Pancreas (tissue), 10 donors: ENCODE measurements at regions not wholly inside any gene's neighbourhood (a gene's known extent, or its start where the extent isn't known, plus 50 kb on each side); places are given as distances from the start of the nearest gene placed in this dataset.

ENCODE experiments used
- ATAC-seq, 4 donors: fragments of 200-7000 bp; cut with Tn5 transposase; one replicate each; pipeline versions ENCODE4 v1.8.0 to v1.9.1; 2020; ENCODE audit warnings: mild to moderate bottlenecking in 4 of 4, moderate library complexity in 4 of 4
- DNase-seq, 6 donors: peaks; one replicate each; pipeline ENCODE4 v3.0.0-alpha.2; 2020
- FAIRE-seq: peaks from 2 replicates; lab custom pipeline; 2012; peaks lifted over from hg19 to GRCh38; lab: Jason Lieb, UNC
- H3K27ac ChIP-seq, 4 donors: fragments of 200-600 bp; sonication (generic); 1 replicate in 3 of 4; 2 replicates in 1 of 4; pipeline versions ENCODE4 v1.5.0 to v1.8.0; 2020
- H3K27me3 ChIP-seq, 4 donors: fragments of 200-600 bp; one replicate each; pipeline ENCODE4 v1.8.0; 2021
- H3K36me3 ChIP-seq, 3 donors: fragments of 200-600 bp; sonication (generic) in 1 of 3; one replicate each; pipeline versions ENCODE4 v1.5.0 to v1.8.0; 2020 to 2021
- H3K4me1 ChIP-seq, 3 donors: fragments of 200-600 bp; one replicate each; pipeline ENCODE4 v1.8.0; 2021
- H3K4me3 ChIP-seq, 4 donors: fragments of 200-600 bp; sonication (generic) in 2 of 4; one replicate each; pipeline versions ENCODE4 v1.5.0 to v1.8.0; 2020 to 2021
- H3K9me3 ChIP-seq, 4 donors: fragments of 200-600 bp; one replicate each; pipeline ENCODE4 v1.8.0; 2021
- WGBS, 2 donors: extraction: QIAGEN DNeasy Blood & Tissue Kit; methylation state at CpG; one replicate each; pipeline ENCODE4 v1.1.7; 2013; 5-methylcytosine and 5-hydroxymethylcytosine counted together
- intact Hi-C, 3 donors: fragments of 100-400 bp; cut with DNase I; formaldehyde crosslinking; loops; one replicate each; pipeline versions ENCODE4 v1.11.1 to v1.14.2; 2022
- TF ChIP-seq, protein P1 (sequence below), 4 donors: fragments of 200-600 bp; sonication (generic) in 3 of 4; IDR thresholded peaks; one replicate each; pipeline versions ENCODE4 v1.5.0 to v1.8.0; 2021; ENCODE audit warnings: antibody characterized with exemption in 4 of 4
- donor health status: healthy with polysubstance abuse.
- donor health status: DM: no; HTN: no; CAD: no; lungs with moderate emphysema.
- donor health status: DM: no; HTN: no; CAD: no.
- donor health status: control.
- donor health status: control.
- donor health status: Bipolar disorder and iron deficiency.
- donor health status: DM: yes; HTN: yes; CAD: no.
- donor health status: DM: no; HTN: no; CAD: no.
- donor health status: DM: no; HTN: no; CAD: no.
- donor health status: DM: yes; HTN: yes; CAD: no.

DNA sequence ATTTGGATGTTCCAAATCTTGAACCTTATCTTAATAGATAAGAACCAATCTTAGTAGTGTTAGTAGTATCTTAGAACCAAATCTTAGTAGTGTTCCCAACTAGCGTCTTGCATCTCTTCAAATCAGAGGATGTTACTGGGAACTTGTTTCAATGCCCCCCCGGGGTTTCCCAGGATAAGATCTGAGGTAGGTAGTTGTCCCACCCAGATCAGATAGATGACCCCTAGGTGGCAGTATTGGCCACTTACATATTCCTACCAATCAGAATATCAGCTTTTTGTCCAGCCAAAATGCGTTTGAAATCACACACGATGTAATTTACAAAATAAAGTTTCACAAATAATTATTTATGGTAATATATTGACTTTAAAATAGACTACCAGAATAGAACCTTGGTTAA lies 314.8 kb downstream of the MBD2 start:
- no peak for DNase-seq
- no peak for FAIRE-seq
- intact Hi-C loops: loop anchor here in 1 of 3 donors (10.0 kb wide), 1 partner anchor 65 kb away; no protein-coding TSS in a partner anchor

DNA sequence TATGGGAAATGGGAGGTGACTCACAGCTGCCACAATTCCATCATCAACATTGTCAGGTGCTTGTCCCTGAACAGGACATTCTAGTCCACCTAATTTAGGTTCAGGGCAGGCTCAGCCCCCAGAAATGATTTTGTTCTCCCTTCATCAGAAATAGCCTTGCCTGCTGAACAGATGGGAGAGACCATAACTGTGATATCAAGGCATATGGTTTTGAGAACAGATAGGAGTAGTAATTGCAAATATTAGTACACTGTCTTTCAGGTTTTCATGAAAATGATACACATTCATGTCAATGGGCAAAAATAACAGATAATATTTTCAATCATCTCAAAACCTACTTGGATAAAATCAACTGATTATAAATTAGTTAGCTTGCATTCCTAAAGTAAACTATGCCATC lies 316.5 kb downstream of the MBD2 start:
- ATAC-seq (no peak), DNase-seq (no peak), FAIRE-seq (no peak)
- Histone ChIP-seq H3K4me1 (no peaks in the 10 kb centered on the region), H3K4me3 (no peak overlapping the region), H3K36me3 (no peaks in the 10 kb centered on the region), H3K27me3 (no peaks in the 10 kb centered on the region), H3K9me3 (no peaks in the 10 kb centered on the region), H3K27ac (no peak overlapping the region)
- intact Hi-C loops: no loop called here
- TF ChIP-seq, protein P1, sequence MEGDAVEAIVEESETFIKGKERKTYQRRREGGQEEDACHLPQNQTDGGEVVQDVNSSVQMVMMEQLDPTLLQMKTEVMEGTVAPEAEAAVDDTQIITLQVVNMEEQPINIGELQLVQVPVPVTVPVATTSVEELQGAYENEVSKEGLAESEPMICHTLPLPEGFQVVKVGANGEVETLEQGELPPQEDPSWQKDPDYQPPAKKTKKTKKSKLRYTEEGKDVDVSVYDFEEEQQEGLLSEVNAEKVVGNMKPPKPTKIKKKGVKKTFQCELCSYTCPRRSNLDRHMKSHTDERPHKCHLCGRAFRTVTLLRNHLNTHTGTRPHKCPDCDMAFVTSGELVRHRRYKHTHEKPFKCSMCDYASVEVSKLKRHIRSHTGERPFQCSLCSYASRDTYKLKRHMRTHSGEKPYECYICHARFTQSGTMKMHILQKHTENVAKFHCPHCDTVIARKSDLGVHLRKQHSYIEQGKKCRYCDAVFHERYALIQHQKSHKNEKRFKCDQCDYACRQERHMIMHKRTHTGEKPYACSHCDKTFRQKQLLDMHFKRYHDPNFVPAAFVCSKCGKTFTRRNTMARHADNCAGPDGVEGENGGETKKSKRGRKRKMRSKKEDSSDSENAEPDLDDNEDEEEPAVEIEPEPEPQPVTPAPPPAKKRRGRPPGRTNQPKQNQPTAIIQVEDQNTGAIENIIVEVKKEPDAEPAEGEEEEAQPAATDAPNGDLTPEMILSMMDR (IDR thresholded peaks at IDR 0.05): no peak

More for the DNA sequence above, 314.8 kb downstream of the MBD2 start:
- no peaks in the 10 kb centered on the region for H3K36me3 ChIP-seq
- no peaks in the 10 kb centered on the region for H3K4me1 ChIP-seq
- WGBS, 2 donors: 33 to 52% methylated on average over 4 of the region's 4 CpGs
- TF ChIP-seq, protein P1 (IDR thresholded peaks at IDR 0.05): no peak
- H3K27ac ChIP-seq: no peak overlapping the region
- H3K9me3 ChIP-seq: no peaks in the 10 kb centered on the region
- no peaks in the 10 kb centered on the region for H3K27me3 ChIP-seq
- H3K4me3 ChIP-seq: no peak overlapping the region
- ATAC-seq: no peak

DNA sequence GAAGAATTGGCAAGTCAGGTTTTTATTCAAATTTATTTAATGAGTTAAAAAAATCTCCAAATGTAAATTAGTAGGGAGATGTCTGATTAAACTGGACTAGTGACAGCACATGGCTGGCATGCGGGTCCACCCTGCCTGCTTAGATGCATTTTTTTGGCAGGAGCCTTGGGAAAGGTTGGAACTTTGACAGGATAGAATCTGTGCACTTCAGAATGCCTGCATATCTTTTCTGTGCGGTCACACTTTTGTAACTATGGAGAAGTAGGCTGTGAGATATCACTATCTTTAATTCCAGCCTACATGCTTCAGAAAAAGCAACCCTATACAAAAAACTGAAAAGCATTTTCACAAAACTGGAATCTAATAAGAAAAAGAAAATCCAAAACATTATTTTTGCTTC lies 317.8 kb downstream of the MBD2 start:
- Histone ChIP-seq H3K36me3 (no peaks in the 10 kb centered on the region), H3K9me3 (no peaks in the 10 kb centered on the region), H3K4me3 (no peak overlapping the region), H3K27me3 (no peaks in the 10 kb centered on the region), H3K27ac (no peak overlapping the region), H3K4me1 (no peaks in the 10 kb centered on the region)
- DNase-seq: no peak
- TF ChIP-seq, protein P1 (IDR thresholded peaks at IDR 0.05): no peak
- 48 to 72% methylated on average over 2 of the region's 2 CpGs for WGBS, 2 donors
- no peak for ATAC-seq
- intact Hi-C loops: no loop called here
- FAIRE-seq: no peak

DNA sequence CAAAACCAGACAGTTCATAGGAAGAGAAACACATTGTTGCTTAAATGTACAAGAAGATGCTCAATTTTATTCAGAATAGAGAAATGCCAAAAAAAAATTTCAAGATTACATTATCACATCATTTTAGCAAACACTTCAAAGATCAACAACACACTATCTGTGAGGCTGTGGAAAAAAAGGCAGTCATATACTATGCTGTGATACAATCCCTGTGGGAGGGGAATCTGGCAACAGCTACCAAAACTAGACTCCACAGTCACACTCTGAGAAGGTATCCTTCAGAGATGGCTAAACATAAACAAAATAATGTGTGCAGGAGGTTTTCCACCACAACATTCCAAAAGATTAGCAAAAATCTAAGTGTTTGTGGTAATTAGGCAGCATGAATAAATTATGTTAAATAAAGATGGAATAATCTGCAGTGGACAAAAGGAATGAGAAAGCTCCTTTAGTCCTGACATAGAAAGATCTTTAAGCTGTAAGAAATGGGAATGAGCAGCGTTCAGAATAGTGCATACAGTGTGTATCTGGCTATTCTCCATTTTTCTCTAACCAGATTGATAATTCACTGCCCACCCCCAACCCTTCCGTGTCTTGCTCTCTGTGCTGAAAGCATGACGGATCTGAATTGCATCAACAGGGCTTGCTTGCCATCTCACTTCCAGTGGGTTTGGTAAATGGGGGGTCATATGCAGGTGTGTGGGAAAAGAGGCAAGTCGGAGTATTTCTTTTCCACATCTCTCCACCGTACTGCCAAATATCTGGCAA lies 329.6 kb downstream of the MBD2 start:
- Histone ChIP-seq H3K4me3 (no peak overlapping the region), H3K27ac (no peak overlapping the region), H3K4me1 (no peaks in the 10 kb centered on the region), H3K27me3 (no peaks in the 10 kb centered on the region), H3K9me3 (no peaks in the 10 kb centered on the region), H3K36me3 (no peaks in the 10 kb centered on the region)
- TF ChIP-seq, protein P1 (IDR thresholded peaks at IDR 0.05): no peak
- WGBS, 2 donors: 48 to 59% methylated on average over 5 of the region's 5 CpGs
- DNase-seq (no peak), FAIRE-seq (no peak), ATAC-seq (no peak)
- intact Hi-C loops: no loop called here

DNA sequence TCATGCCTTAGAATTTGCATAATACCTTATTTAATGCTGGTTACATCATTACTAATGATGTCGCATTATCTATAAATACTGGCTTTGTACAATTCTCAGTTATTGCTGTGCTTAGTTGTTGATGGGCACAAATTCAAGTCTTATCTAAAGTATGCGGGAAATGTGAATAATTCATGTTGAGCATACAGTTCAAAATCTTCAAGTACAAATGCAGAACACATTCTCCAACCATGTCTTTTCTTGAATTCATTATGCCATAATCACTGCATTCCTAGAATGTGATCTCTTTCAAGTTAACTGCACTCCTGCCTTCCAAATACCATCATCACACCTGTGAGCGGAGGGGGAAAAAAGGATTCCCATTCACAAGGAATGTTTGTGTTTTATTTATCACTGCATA lies 337.0 kb downstream of the MBD2 start:
- H3K27me3 ChIP-seq: no peaks in the 10 kb centered on the region
- TF ChIP-seq, protein P1 (IDR thresholded peaks at IDR 0.05): no peak
- no peaks in the 10 kb centered on the region for H3K9me3 ChIP-seq
- H3K4me1 ChIP-seq: no peaks in the 10 kb centered on the region
- H3K27ac ChIP-seq: no peak overlapping the region
- 58 to 71% methylated on average over 3 of the region's 3 CpGs for WGBS, 2 donors
- no peak for DNase-seq
- ATAC-seq: no peak
- H3K4me3 ChIP-seq: no peak overlapping the region
- intact Hi-C loops: no loop called here
- no peaks in the 10 kb centered on the region for H3K36me3 ChIP-seq
- FAIRE-seq: no peak
